ENCODE measurements at regions not wholly inside any gene's neighbourhood (a gene's known extent, or its start where the extent isn't known, plus 50 kb on each side); places are given as distances from the start of the nearest gene placed in this dataset.

DNA sequence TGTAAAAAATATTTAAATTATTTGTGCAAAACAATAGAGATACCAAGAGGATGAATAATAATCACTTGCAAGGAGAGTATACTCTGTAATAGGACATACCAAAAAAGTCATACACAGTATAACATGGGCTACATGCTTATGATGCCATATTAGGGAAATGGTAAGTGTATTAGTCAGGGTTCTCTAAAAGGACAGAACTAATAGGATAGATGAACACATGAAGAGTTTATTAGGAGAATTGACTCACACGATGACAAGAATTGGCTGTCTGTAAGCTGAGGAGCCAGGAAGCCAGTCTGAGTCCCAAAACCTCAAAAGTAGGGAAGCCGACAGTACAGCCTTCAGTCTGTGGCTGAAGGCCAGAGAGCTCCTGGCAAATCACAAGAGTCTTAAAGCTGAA lies 151.2 kb downstream of the DTHD1 start:
- Histone ChIP-seq H3K9me3 (no peaks in the 10 kb centered on the region), H3K4me1 (ENCODE audit: control insufficient read depth in 1 of 2, low read depth in 2 of 2) (no peaks in the 10 kb centered on the region), H3K4me3 (no peak overlapping the region), H3K27me3 (replicated peaks; ENCODE audit: insufficient read depth) (no peaks in the 10 kb centered on the region), H3K27ac (no peak overlapping the region), H3K36me3 (no peaks in the 10 kb centered on the region)
- TF ChIP-seq, protein P1, sequence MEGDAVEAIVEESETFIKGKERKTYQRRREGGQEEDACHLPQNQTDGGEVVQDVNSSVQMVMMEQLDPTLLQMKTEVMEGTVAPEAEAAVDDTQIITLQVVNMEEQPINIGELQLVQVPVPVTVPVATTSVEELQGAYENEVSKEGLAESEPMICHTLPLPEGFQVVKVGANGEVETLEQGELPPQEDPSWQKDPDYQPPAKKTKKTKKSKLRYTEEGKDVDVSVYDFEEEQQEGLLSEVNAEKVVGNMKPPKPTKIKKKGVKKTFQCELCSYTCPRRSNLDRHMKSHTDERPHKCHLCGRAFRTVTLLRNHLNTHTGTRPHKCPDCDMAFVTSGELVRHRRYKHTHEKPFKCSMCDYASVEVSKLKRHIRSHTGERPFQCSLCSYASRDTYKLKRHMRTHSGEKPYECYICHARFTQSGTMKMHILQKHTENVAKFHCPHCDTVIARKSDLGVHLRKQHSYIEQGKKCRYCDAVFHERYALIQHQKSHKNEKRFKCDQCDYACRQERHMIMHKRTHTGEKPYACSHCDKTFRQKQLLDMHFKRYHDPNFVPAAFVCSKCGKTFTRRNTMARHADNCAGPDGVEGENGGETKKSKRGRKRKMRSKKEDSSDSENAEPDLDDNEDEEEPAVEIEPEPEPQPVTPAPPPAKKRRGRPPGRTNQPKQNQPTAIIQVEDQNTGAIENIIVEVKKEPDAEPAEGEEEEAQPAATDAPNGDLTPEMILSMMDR (IDR thresholded peaks at IDR 0.05) = no peak
- DNase-seq (ENCODE audit: low spot score) (no peak), ATAC-seq (ENCODE audit: insufficient number of reproducible peaks, low FRiP score, low read depth) (no peak)

DNA sequence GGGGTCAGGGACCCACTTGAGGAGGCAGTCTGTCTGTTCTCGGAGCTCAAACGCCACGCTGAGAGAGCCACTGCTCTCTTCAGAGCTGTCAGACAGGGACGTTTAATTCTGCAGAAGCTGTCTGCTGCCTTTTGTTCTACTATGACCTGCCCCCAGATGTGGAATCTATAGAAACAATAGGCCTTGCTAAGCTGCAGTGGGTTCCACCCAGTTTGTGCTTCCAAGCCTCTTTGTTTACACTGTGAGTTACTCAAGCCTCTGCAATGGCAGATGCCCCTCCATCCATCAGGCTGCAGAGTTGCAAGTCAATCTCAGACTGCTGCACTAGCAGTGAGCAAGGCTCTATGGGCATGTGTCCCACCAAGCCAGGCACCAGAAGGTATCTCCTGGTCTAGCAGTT lies 158.1 kb downstream of the DTHD1 start:
- no peak for ATAC-seq (ENCODE audit: insufficient number of reproducible peaks, low FRiP score, low read depth)
- no peaks in the 10 kb centered on the region for H3K36me3 ChIP-seq
- DNase-seq (ENCODE audit: low spot score) = no peak

DNA sequence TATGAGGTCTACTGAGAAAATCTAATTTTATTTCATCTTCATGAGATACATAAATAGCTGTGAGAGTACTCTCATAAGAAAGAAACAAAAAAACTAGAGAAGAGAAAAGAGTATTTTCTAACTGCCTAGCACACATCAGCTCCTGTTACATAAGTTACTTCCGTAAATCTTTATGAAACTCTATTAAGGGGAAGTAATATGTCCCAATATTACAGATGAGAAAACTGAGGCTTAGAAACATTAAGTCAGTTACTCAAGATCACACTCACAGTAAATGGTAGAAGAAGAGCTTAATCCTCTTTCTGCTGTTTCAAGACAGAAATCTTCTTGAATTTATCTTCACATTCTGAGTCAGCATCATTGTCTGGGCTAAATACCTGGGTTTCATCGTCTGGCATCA lies 164.1 kb downstream of the DTHD1 start:
- Histone ChIP-seq H3K4me1 (ENCODE audit: control insufficient read depth in 1 of 2, low read depth in 2 of 2) (no peaks in the 10 kb centered on the region), H3K27ac (no peak overlapping the region), H3K27me3 (replicated peaks; ENCODE audit: insufficient read depth) (no peaks in the 10 kb centered on the region), H3K4me3 (no peak overlapping the region), H3K36me3 (no peaks in the 10 kb centered on the region), H3K9me3 (no peaks in the 10 kb centered on the region)
- TF ChIP-seq, protein P1 (IDR thresholded peaks at IDR 0.05) = no peak
- no peak for DNase-seq (ENCODE audit: low spot score)
- no peak for ATAC-seq (ENCODE audit: insufficient number of reproducible peaks, low FRiP score, low read depth)

More for the DNA sequence above, 158.1 kb downstream of the DTHD1 start:
- no peaks in the 10 kb centered on the region for H3K27me3 ChIP-seq (replicated peaks; ENCODE audit: insufficient read depth)
- no peak overlapping the region for H3K4me3 ChIP-seq
- TF ChIP-seq, protein P1 (IDR thresholded peaks at IDR 0.05) = no peak
- H3K9me3 ChIP-seq = no peaks in the 10 kb centered on the region
- no peak overlapping the region for H3K27ac ChIP-seq
- no peaks in the 10 kb centered on the region for H3K4me1 ChIP-seq (ENCODE audit: control insufficient read depth in 1 of 2, low read depth in 2 of 2)

DNA sequence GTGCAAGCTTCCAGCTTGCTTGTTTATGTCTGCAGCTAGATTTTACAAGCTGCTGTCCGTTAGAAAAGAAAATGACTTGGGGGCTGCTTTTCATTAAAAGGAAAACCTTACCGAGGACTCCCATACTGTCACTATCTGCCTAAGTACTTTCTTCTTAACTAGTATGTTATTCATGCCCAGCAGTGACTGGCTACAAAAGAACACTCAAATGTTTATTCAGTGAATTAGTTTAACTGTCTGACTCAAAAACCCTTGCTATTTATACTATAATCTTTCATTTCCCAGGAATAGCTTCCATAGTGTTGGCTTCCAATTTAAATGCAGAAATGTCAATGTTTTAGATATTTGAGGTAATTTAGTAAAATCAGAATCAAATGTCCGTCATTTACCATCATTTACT lies 164.9 kb downstream of the DTHD1 start:
- H3K27me3 ChIP-seq (replicated peaks; ENCODE audit: insufficient read depth) = no peaks in the 10 kb centered on the region
- H3K4me1 ChIP-seq (ENCODE audit: control insufficient read depth in 1 of 2, low read depth in 2 of 2) = no peaks in the 10 kb centered on the region
- H3K27ac ChIP-seq = no peak overlapping the region
- TF ChIP-seq, protein P1 (IDR thresholded peaks at IDR 0.05) = no peak
- H3K36me3 ChIP-seq = no peaks in the 10 kb centered on the region
- no peak for ATAC-seq (ENCODE audit: insufficient number of reproducible peaks, low FRiP score, low read depth)
- no peaks in the 10 kb centered on the region for H3K9me3 ChIP-seq
- DNase-seq (ENCODE audit: low spot score) = no peak
- no peak overlapping the region for H3K4me3 ChIP-seq

DNA sequence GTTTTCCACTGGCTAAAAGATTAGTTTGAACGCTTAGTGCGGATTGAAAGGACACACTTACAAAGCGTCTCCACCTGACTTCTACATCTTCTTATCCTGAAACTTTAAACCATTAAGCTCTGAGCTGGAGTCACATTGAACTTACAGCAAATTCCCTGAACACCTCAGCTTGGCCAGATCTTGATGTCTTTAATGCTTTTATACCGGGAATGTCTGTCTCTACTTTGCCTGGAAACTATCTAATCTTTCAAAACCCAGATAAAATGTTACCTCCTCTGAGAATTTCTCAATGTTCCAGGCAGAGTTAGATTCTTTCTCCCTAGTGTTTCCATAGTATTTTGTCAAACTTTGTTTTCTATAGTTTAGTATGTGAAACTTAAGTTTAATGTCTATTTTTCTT lies 179.9 kb downstream of the DTHD1 start:
- no peak for ATAC-seq (ENCODE audit: insufficient number of reproducible peaks, low FRiP score, low read depth)

More for the DNA sequence above, 179.9 kb downstream of the DTHD1 start:
- no peaks in the 10 kb centered on the region for H3K9me3 ChIP-seq
- TF ChIP-seq, protein P1 (IDR thresholded peaks at IDR 0.05) = no peak
- H3K4me3 ChIP-seq = no peak overlapping the region
- no peaks in the 10 kb centered on the region for H3K4me1 ChIP-seq (ENCODE audit: control insufficient read depth in 1 of 2, low read depth in 2 of 2)
- no peaks in the 10 kb centered on the region for H3K36me3 ChIP-seq
- no peak for DNase-seq (ENCODE audit: low spot score)
- no peaks in the 10 kb centered on the region for H3K27me3 ChIP-seq (replicated peaks; ENCODE audit: insufficient read depth)
- no peak overlapping the region for H3K27ac ChIP-seq
